GM12873 (cell line): ENCODE measurements at regions not wholly inside any gene's neighbourhood (a gene's known extent, or its start where the extent isn't known, plus 50 kb on each side); places are given as distances from the start of the nearest gene placed in this dataset.

ENCODE experiments used
- CTCF ChIP-seq: IDR thresholded peaks from 2 replicates; pipeline ENCODE4 v1.5.1; 2012; ENCODE audit warnings: low read depth, mild to moderate bottlenecking, moderate library complexity, low read length, control low read depth; ENCODE audit not compliant: insufficient read depth; ENCODE audit errors: missing control alignments

DNA sequence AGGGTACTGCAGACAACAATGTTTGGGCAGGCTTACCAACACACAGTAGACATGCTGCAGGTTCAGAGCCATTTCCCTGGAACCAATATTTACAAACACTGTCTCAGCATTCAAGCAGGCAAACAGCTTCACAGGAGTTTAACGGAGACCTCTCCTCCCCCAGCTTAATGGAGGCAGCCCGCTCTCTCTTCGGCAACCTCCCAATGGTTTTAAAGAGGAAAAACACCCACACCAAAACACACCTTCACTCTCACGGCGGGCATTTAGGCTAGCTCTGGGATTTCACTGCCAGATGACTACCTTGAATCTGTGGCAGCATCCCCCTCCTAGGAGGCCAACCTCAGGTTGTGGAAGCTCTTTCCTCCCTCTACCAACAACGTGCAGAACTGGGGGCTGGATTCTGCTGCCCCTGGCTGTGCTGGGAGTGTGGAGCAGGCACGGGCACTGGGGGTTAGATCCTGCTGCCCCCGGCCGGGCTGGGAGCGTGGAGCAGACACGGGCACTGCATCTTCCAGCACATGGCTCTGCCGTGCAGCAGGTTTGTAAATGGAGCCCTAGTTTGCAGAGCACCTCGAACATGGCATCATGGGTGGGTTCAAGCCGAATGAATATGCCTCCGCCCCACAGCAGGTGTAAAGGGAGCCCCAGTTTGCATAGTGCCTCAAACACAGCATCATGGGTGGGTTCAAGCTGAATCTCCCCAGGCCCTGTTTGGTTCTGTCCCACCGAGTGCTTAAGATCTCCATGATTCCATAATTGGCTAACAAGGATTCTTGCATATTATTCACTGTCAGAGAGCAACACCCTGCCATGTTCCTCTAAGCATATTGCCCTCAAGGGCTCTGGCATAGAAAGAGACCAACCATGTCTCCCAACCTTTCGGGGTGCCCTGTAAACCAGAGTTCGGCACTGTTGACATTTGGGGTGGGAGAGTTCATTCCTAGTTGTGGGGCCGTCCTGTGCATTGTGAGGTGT, 86.4 kb downstream of the RBFOX3 start:
- TF ChIP-seq CTCF = no peak

- no peak for TF ChIP-seq CTCF
These were observed 88.4 kb downstream of the RBFOX3 start for GRCh38 chr17:79522414-79522813.

- TF ChIP-seq CTCF = no peak
These were observed 89.6 kb downstream of the RBFOX3 start for GRCh38 chr17:79521225-79521624.

DNA sequence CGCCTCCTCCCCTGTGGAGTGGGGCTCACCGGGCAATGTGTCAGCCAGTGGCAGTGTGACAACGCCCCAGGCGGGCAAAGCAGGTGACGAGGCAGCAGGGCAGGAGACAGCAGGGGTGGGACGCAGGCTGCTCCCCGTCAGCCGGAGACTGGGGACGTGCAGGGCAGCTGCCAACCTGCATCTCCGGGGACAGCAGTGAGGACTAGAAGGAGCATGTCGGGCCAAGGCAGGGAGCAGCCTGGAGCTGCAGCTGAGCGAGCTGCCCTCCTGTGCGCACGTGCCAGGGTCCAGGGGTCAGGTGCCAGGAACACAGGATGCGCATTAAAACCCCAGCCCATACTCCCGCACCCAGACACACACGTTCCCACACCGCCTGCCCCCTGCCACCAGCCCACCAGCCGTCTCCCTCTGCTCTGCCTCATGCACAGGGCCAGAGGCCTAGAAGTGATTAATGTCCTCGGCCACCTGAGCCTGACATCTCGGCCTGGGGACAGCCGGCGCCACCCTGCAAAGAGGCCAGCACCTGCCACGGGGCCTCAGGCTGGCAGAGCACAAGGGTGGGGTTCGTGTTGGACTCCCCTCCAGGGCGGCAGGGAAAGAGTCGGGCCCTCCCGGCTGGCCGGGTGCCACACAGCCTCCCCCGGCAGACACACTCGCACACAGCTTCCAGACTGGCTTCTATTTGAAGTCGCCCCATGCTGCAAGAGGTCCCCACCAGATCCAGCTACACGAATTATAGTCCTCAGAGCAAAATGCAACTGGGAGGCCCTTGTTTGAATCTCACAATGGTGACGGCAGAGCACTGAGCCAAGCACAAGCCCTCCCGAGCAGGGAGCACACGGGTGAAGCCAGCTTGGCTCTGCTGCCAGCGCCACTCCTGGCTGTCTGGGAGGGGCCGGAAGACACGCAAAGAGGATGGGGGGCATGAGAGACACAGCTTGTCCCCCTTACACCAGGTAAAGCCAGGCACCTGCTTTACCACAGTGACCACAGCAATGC, 90.4 kb downstream of the RBFOX3 start:
- no peak for TF ChIP-seq CTCF

DNA sequence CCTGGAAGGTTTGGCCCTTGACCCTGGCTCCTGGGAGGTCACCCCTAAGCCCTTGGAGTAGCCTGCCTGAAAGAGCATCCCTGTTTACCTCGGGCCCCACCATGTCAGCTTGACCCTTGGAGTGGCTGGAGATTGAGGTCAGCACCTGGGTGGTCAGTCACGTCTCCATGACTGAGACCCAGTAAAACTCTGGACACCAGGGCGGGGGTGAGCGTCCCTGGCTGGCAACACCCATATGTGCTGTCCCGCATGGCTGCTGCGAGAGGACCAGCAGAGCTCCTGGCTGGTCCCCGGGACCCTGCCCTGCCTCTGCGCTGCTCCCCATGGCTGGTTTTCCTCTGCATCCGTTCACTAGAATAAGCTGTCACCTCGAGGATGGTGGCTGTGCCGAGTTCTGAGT, 91.2 kb downstream of the RBFOX3 start:
- TF ChIP-seq CTCF = no peak

- TF ChIP-seq CTCF = no peak
These were observed 92.0 kb downstream of the RBFOX3 start for GRCh38 chr17:79518585-79519523.
